Neural crest cell (in vitro differentiated cells): ENCODE measurements at regions not wholly inside any gene's neighbourhood (a gene's known extent, or its start where the extent isn't known, plus 50 kb on each side); places are given as distances from the start of the nearest gene placed in this dataset.

Source experiments
- DNase-seq: peaks from one replicate; pipeline ENCODE4 v3.0.0; 2021; ENCODE audit warnings: low read depth, mixed read lengths, low spot score
- H3K27ac Mint-ChIP-seq: one replicate; pipeline ENCODE4 v1.8.0; 2021; ENCODE audit warnings: mild to moderate bottlenecking, mixed read lengths; ENCODE audit not compliant: unreplicated experiment
- H3K27me3 Mint-ChIP-seq: 2 replicates; pipeline ENCODE4 v1.8.0; 2021; ENCODE audit warnings: low read depth, mild to moderate bottlenecking, mixed read lengths
- H3K36me3 Mint-ChIP-seq: 2 replicates; pipeline ENCODE4 v1.8.0; 2021; ENCODE audit warnings: low read depth, mild to moderate bottlenecking, mixed read lengths
- H3K4me1 Mint-ChIP-seq: 2 replicates; pipeline ENCODE4 v1.8.0; 2021; ENCODE audit warnings: mixed read lengths
- H3K4me3 Mint-ChIP-seq: one replicate; pipeline ENCODE4 v1.8.0; 2021; ENCODE audit warnings: mild to moderate bottlenecking, mixed read lengths
- H3K9me3 Mint-ChIP-seq: 2 replicates; pipeline ENCODE4 v1.8.0; 2021; ENCODE audit warnings: mixed read lengths
- TF ChIP-seq, protein P1 (sequence below): fragments of 200-600 bp; sonication (generic); conservative IDR thresholded peaks from 2 replicates; pipeline ENCODE4 v1.5.0; 2021; ENCODE audit warnings: antibody characterized with exemption, mild to moderate bottlenecking

DNA sequence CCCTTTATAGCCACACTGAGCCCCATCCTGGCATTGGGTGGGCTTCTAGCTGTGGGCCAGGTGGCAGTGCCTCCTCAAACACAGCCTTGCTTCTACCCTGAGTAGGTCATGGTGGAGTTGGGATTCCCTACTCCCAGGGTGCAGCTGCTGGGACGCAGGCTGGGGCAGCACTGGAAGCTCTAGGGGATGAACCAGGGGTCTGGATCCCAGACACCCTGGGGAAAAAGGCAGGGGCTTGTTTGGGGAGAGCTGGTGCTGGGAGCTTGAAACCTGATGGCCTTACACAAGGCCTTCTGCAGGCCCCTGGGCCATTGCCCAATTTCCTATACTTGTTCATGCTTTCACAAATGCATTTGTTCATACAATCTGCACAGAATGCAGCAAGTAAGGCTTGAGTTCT lies 103.7 kb upstream of the CTBP2 start:
- no peak overlapping the region for H3K4me3 Mint-ChIP-seq
- H3K36me3 Mint-ChIP-seq, result no peaks in the 10 kb centered on the region
- TF ChIP-seq, protein P1, sequence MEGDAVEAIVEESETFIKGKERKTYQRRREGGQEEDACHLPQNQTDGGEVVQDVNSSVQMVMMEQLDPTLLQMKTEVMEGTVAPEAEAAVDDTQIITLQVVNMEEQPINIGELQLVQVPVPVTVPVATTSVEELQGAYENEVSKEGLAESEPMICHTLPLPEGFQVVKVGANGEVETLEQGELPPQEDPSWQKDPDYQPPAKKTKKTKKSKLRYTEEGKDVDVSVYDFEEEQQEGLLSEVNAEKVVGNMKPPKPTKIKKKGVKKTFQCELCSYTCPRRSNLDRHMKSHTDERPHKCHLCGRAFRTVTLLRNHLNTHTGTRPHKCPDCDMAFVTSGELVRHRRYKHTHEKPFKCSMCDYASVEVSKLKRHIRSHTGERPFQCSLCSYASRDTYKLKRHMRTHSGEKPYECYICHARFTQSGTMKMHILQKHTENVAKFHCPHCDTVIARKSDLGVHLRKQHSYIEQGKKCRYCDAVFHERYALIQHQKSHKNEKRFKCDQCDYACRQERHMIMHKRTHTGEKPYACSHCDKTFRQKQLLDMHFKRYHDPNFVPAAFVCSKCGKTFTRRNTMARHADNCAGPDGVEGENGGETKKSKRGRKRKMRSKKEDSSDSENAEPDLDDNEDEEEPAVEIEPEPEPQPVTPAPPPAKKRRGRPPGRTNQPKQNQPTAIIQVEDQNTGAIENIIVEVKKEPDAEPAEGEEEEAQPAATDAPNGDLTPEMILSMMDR, result no peak
- no peaks in the 10 kb centered on the region for H3K4me1 Mint-ChIP-seq
- H3K27ac Mint-ChIP-seq, result no peak overlapping the region
- H3K9me3 Mint-ChIP-seq, result peaks cover 5% of the 10 kb centered on the region
- peaks cover 5% of the 10 kb centered on the region for H3K27me3 Mint-ChIP-seq
- DNase-seq, result no peak

DNA sequence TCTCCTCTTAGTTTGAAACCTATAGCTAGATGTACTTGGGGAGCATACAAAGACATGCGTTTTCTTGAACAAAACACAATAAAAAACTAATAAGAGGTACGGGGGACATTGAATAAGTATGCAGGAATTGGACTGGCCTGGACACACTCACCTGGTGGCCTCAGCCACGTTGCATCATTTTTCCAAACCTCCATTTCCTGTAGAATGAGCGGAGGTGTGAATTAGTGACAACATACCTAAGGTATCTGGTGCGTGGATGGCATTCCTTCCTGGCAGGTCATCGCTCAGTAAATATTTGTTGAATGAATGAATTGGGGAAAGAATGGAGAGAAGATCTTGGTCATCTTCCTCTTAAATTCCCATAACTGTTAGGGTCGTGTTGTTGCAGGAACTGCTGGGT lies 103.2 kb upstream of the CTBP2 start:
- TF ChIP-seq, protein P1, result no peak
- H3K27me3 Mint-ChIP-seq, result peaks cover 3% of the 10 kb centered on the region
- H3K36me3 Mint-ChIP-seq, result no peaks in the 10 kb centered on the region
- H3K4me3 Mint-ChIP-seq, result no peak overlapping the region
- peaks cover 3% of the 10 kb centered on the region for H3K9me3 Mint-ChIP-seq
- H3K4me1 Mint-ChIP-seq, result no peaks in the 10 kb centered on the region
- H3K27ac Mint-ChIP-seq, result no peak overlapping the region
- no peak for DNase-seq

DNA sequence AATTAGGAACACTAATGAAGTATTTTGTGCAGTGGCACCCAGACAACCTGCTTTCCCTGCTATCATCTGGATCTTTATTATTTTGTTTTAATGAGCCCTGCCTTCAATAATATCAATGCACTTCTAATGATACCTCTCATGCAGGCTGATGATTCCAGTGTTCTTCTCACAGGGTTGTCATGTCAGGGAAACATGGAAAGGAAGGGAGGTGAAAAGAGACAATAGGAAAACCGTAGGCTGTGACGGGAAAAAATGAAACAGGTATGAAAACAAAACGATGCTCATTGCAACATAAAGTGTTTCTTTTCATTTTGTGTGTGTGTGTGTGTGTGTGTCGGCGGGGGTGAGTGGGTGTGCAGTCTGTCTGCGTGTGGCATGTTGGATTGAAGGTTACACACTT lies 102.6 kb upstream of the CTBP2 start:
- Mint-ChIP-seq H3K4me1 (peaks cover 3% of the 10 kb centered on the region), H3K4me3 (no peak overlapping the region), H3K9me3 (peaks cover 3% of the 10 kb centered on the region), H3K27me3 (peaks cover 3% of the 10 kb centered on the region), H3K36me3 (no peaks in the 10 kb centered on the region), H3K27ac (no peak overlapping the region)
- DNase-seq, result no peak
- TF ChIP-seq, protein P1, result no peak

DNA sequence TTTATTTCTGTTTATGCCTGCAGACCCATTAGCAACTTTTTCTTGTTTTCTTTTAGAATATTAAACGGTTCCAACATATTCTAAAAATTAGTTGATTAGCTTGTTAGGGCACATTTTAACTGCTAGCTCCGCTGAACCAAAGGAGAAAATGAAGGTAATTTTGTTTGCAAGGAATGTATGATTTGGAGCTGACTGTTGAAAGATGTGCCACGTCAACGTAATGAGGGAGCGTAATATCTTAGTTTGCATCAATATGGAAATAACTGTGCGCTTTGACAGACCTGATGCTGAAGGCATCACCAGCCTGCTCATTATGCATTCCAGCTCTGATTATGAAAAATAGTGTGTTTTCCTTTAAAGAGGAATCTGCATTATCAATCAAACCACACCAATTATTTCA lies 102.0 kb upstream of the CTBP2 start:
- Mint-ChIP-seq H3K27me3 (peaks cover 3% of the 10 kb centered on the region), H3K36me3 (no peaks in the 10 kb centered on the region), H3K4me3 (no peak overlapping the region), H3K27ac (no peak overlapping the region), H3K4me1 (peaks cover 8% of the 10 kb centered on the region), H3K9me3 (peaks cover 6% of the 10 kb centered on the region)
- TF ChIP-seq, protein P1, result no peak
- DNase-seq, result no peak

DNA sequence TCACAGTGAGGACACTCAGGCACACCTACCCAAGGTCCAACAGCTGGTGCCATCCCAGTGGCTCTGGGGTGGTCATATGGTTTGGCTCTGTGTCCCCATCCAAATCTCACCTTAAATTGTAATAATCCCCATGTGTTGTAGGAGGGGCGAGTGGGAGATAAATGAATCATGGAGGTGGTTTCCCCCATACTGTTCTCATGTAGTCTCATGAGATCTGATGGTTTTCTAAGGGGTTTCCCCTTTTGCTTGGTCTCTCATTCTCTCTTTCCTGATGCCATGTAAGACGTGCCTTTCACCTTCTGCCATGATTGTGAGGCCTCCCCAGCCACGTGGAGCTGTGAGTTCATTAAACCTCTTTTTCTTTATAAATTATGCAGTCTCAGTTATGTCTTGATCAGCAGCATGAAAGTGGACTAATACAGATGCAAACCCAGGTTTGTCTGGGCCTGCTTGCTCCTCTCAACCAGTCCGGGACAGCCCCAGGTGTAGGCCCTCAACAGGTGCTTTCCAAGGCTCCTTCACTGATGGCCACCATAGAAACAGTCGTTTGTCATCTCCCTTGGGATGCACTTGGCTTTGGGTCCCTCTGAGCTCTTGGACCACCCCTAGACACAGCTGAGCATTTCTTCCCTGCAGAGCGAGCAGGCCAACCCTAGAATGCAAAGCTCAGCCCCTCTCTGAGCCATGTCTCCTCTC lies 101.3 kb upstream of the CTBP2 start:
- peaks cover 10% of the 10 kb centered on the region for H3K4me1 Mint-ChIP-seq
- no peak for DNase-seq
- no peak overlapping the region for H3K4me3 Mint-ChIP-seq
- no peaks in the 10 kb centered on the region for H3K36me3 Mint-ChIP-seq
- H3K27me3 Mint-ChIP-seq, result peaks cover 3% of the 10 kb centered on the region
- peaks cover 7% of the 10 kb centered on the region for H3K9me3 Mint-ChIP-seq
- TF ChIP-seq, protein P1, result no peak
- H3K27ac Mint-ChIP-seq, result no peak overlapping the region
